Medulla oblongata (tissue), 1 donor: ENCODE measurements at regions not wholly inside any gene's neighbourhood (a gene's known extent, or its start where the extent isn't known, plus 50 kb on each side); places are given as distances from the start of the nearest gene placed in this dataset.
"Not testable (repeated sequence)": the region's sequence is repeated elsewhere in the genome, so short reads cannot be mapped to it uniquely, and the experiment has no call there.

Experiments
- DNase-seq: peaks from one replicate; pipeline ENCODE4 v3.0.0-alpha.2; 2015; ENCODE audit errors: extremely low spot score

DNA sequence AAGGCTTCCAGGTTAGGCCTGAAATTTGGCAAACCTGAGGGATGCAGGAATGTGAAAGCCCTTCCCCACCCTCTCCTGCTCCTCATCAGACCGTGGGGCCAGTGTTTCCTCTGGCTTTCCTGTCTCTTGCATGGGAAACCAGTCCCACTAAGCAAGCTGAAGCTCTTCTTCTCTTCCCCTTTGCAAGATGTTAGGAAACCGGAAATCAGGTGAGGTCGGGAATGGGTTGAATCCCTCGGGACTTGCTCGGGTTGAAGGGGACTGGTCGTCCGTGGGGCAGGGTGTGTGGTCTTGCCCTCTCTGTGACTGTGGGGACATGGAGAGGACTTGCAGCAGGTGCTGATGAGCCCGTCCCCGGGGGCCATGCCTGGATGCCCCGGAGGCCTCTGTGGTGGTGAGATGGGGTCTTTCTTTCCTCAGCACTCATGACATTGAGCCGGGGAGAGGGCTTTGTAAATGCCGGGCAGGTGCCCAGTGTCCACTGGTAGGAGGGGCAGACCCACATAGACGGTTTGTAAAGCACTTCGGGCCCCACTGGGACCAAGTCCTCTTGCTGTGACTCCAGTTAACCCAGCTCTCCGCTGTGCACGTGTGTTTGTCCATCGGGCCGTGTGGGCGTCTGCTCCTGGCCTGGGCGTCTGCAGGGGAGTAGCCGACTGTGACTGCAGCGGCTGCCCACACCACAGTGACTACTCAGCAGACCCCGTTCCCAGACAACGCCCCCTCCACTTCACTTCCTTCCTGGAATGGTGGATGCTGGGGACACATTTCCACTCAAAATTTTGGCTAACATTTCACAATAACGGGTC lies 373.9 kb downstream of the GLRX3 start:
- DNase-seq, result no peak

DNA sequence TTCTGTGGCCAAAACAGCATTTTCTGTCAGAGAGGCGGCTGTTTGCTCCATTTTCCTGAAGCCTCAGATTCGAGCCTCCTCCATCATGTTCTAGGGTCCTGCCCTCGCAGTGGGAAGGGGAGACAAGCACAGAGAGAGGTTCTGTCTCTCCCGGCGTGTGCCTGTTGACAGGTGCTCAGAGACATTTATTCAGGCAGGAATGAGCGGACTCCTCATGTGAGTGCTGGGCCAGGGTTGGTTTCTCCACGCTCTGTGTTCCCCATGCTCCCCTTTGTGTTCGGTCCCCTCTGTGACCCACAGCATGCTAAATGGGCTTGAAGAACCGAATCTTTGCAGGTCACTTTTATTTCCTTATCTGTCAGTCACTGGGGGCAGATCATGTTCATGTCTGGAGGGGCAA lies 374.6 kb downstream of the GLRX3 start:
- no peak for DNase-seq

DNA sequence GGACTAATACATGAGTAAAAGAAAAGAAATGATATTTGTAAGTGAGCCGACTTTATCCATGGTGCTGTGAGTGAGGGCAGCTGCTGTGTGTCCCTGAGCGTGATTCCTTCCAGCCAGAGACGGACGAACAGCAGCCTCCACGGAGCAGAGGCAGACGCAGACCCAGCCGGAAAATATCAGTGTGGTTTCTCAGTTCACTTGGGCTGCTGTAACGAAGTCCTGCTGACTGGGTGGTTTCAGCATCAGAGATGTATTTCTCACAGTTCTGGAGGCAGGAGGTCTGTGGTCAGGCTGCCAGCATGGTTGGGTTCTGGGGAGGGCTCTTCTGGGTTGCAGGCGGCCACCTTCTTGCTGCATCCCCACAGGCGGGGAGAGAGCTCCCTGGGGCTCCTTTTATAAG lies 375.6 kb downstream of the GLRX3 start:
- no peak for DNase-seq

GRCh38 chr10:130512936-130513335 lies 376.7 kb downstream of the GLRX3 start:
- no peak for DNase-seq

DNA sequence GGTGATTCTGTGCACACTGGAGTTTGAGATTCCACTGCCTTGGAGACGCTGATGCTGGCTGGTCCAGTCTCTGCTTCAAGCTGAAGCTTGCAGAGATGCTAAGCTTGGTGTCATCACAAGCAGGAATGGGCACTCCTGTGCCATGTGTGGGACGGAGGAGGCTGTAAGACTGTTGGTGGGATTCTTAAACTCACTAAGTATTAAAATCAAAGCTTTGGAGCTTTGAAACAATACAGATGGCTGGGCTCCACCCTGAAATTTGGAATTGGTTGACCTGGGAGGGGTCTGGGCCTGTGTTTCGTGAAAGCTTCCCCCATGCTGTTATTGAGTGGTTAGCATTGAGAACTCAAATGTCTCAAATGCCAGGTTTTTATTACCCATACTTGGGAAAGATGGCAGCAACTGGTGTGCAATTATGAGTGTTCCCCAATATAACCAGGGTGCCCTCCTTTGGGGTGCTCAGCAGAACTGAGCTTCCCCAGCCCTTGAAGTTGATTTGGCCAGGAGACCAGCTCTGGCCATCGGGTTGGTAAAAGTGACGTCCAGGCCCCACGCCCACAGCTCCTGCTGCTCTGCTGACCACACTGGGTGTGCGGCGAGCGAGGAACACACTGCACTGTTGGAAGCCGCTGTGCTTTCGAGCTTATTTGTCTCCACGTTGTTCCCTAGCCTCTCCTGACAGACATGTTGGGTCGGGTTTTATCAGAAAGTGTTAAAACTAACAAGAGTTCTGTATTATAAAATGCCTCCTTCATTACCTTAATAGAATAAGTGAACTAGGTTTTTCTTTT lies 377.7 kb downstream of the GLRX3 start:
- DNase-seq, result no peak

- DNase-seq, result no peak
Observed at GRCh38 chr10:130515670-130516069, 379.5 kb downstream of the GLRX3 start.

- no peak for DNase-seq
Observed at GRCh38 chr10:130516141-130516735, 380.0 kb downstream of the GLRX3 start.

- not testable (repeated sequence) for DNase-seq
Observed at GRCh38 chr10:130518921-130519320, 382.7 kb downstream of the GLRX3 start.

- DNase-seq, result no peak
Observed at GRCh38 chr10:130519791-130520190, 383.6 kb downstream of the GLRX3 start.

- no peak for DNase-seq
Observed at GRCh38 chr10:130531312-130531711, 395.1 kb downstream of the GLRX3 start.

- DNase-seq, result no peak
Observed at GRCh38 chr10:130541090-130541489, 404.9 kb downstream of the GLRX3 start.

- no peak for DNase-seq
Observed at GRCh38 chr10:130542761-130543160, 406.6 kb downstream of the GLRX3 start.

GRCh38 chr10:130543794-130544193 lies 407.6 kb downstream of the GLRX3 start:
- DNase-seq, result no peak

- no peak for DNase-seq
Observed at GRCh38 chr10:130545122-130545521, 408.9 kb downstream of the GLRX3 start.

- no peak for DNase-seq
Observed at GRCh38 chr10:130545697-130546096, 409.5 kb downstream of the GLRX3 start.

- DNase-seq, result no peak
Observed at GRCh38 chr10:130546841-130547240, 410.6 kb downstream of the GLRX3 start.

DNA sequence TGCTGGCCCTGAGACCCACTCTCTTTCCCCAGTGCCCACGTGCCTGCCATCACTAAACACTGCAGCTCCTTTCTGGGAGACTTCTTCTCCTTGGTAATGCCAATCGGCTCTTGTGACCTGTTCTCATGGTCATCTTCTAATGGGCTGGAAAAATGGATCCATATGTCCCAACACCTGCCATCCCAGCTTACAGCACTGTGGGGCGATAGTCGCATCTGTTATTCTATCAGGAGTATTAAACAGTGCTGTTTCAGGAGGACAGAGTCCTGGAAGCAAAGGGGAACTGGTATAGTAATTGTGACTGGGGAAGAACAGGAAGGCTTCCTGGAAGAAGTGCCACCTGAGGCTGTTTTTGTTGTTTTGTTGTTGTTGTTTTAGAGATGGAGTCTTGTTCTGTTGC lies 411.2 kb downstream of the GLRX3 start:
- no peak for DNase-seq

DNA sequence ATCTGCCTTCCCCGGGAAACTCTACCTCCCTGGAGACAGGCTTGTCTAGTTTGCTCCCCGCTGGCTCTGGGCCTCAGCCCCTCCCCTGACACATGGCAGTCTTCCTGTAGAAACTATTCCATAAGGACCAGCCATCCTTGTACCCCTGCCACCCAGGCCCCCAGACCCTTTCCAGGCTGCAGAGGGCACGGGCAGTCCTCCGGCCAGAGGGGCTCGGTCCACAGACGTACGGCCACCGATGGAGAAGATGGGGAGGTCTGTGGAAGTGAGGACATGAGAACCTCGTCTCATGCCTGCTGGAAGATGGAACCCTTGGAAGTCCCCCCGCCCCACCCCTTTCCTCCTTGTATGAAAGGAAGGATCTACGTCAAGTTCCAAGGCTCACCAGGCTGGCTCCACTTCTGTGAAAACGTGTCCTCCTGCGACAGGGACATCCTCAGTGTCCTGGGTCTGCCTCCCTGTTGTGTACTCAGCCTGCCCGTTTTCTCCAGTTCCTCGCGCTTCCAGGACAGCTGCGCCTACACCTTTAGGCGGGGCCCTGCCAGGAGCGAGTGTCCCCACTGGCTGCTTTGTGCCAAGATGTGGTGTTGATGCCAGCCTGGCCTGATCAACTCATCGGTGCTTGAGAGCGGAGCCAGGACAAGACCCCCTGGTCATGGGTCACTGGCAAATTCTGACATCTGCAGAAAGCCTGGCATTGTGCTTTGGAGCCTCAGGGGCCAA lies 414.9 kb downstream of the GLRX3 start:
- DNase-seq, result no peak

- DNase-seq, result no peak
Observed at GRCh38 chr10:130551676-130552075, 415.5 kb downstream of the GLRX3 start.

- no peak for DNase-seq
Observed at GRCh38 chr10:130553826-130554225, 417.6 kb downstream of the GLRX3 start.

GRCh38 chr10:130554701-130555410 lies 418.7 kb downstream of the GLRX3 start:
- DNase-seq, result no peak

DNA sequence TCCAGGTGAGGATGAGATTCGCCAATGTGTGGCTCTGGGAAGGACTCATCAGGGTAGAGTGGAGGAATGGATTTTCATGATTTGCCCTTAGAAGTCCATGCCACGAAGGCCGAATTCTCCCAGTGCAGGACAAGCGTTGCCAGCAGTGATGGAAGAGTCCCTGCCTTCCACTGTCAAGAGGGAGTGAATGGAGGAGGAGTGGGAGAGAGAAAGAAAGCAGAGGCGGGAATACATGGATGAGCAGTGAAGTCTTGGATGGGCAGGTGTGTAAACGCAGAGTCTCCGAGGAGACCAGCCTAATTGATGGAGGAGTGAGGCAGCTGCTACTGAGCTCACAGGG lies 419.2 kb downstream of the GLRX3 start:
- no peak for DNase-seq
